H9 (cell line): ENCODE measurements at regions not wholly inside any gene's neighbourhood (a gene's known extent, or its start where the extent isn't known, plus 50 kb on each side); places are given as distances from the start of the nearest gene placed in this dataset.

Experiments used
- DNase-seq: peaks from one replicate; pipeline ENCODE4 v3.0.0-alpha.2; 2017
- H2AFZ ChIP-seq: one replicate; pipeline ENCODE4 v1.6.1; 2013; ENCODE audit warnings: mild to moderate bottlenecking, low read length, control low read depth, moderate library complexity
- H2AK5ac ChIP-seq: 2 replicates; pipeline ENCODE4 v1.6.1; 2013; ENCODE audit warnings: low read length, control low read depth, mixed read lengths; ENCODE audit not compliant: insufficient read length
- H2BK120ac ChIP-seq: one replicate; pipeline ENCODE4 v1.6.1; 2013; ENCODE audit warnings: low read depth, mild to moderate bottlenecking, low read length, control low read depth, inconsistent platforms; ENCODE audit not compliant: poor library complexity, severe bottlenecking
- H2BK12ac ChIP-seq: 2 replicates; pipeline ENCODE4 v1.6.1; 2013; ENCODE audit warnings: low read length, control low read depth, mixed read lengths, low read depth; ENCODE audit not compliant: insufficient read length
- H2BK15ac ChIP-seq: 2 replicates; pipeline ENCODE4 v1.6.1; 2013; ENCODE audit warnings: low read depth, low read length, control low read depth
- H2BK20ac ChIP-seq: one replicate; pipeline ENCODE4 v1.6.1; 2013; ENCODE audit warnings: low read depth, mild to moderate bottlenecking, low read length, control low read depth, inconsistent platforms; ENCODE audit not compliant: poor library complexity, severe bottlenecking
- H2BK5ac ChIP-seq: 2 replicates; pipeline ENCODE4 v1.6.1; 2013; ENCODE audit warnings: low read length, control low read depth, mixed read lengths; ENCODE audit not compliant: insufficient read length
- H3K14ac ChIP-seq: 2 replicates; pipeline ENCODE4 v1.6.1; 2013; ENCODE audit warnings: low read length, control low read depth; ENCODE audit not compliant: insufficient read depth
- H3K18ac ChIP-seq: 2 replicates; pipeline ENCODE4 v1.6.1; 2013; ENCODE audit warnings: low read depth, mild to moderate bottlenecking, mixed read lengths, low read length, control low read depth; ENCODE audit not compliant: insufficient read length
- H3K23ac ChIP-seq: 2 replicates; pipeline ENCODE4 v1.6.1; 2013; ENCODE audit warnings: low read length, control low read depth, mixed read lengths, low read depth; ENCODE audit not compliant: insufficient read length
- H3K23me2 ChIP-seq: 2 replicates; pipeline ENCODE4 v1.6.1; 2013; ENCODE audit warnings: low read depth, mild to moderate bottlenecking, mixed read lengths, low read length, control low read depth; ENCODE audit not compliant: insufficient read length, poor library complexity, severe bottlenecking
- H3K27ac ChIP-seq: 2 replicates; pipeline ENCODE4 v1.5.1; 2013; ENCODE audit warnings: low read length, control low read depth, mixed read lengths, low read depth; ENCODE audit not compliant: insufficient read length
- H3K27me3 ChIP-seq: 2 replicates; pipeline ENCODE4 v1.6.1; 2013; ENCODE audit warnings: low read length, control low read depth, inconsistent platforms; ENCODE audit not compliant: insufficient read depth
- H3K4ac ChIP-seq: 2 replicates; pipeline ENCODE4 v1.6.1; 2013; ENCODE audit warnings: low read depth, mild to moderate bottlenecking, control low read depth, inconsistent platforms, low read length, moderate library complexity
- H3K4me1 ChIP-seq: 2 replicates; pipeline ENCODE4 v1.6.1; 2013; ENCODE audit warnings: low read length, control low read depth, inconsistent platforms; ENCODE audit not compliant: insufficient read depth
- H3K4me2 ChIP-seq: 2 replicates; pipeline ENCODE4 v1.6.1; 2013; ENCODE audit warnings: low read length, control low read depth, mixed read lengths; ENCODE audit not compliant: insufficient read length, insufficient read depth
- H3K56ac ChIP-seq: 2 replicates; pipeline ENCODE4 v1.6.1; 2013; ENCODE audit warnings: low read depth, mild to moderate bottlenecking, mixed read lengths, low read length, control low read depth; ENCODE audit not compliant: insufficient read length
- H3K79me1 ChIP-seq: 2 replicates; pipeline ENCODE4 v1.6.1; 2013; ENCODE audit warnings: low read depth, mild to moderate bottlenecking, moderate library complexity, low read length, control low read depth, inconsistent platforms; ENCODE audit not compliant: insufficient read depth, poor library complexity, severe bottlenecking
- H3K79me2 ChIP-seq: 2 replicates; pipeline ENCODE4 v1.6.1; 2013; ENCODE audit warnings: low read length, control low read depth, inconsistent platforms; ENCODE audit not compliant: insufficient read depth
- H3K9ac ChIP-seq: 2 replicates; pipeline ENCODE4 v1.6.1; 2013; ENCODE audit warnings: low read length, control low read depth, mixed read lengths; ENCODE audit not compliant: insufficient read length; ENCODE audit errors: extremely low read depth
- H3K9me3 ChIP-seq: one replicate; pipeline ENCODE4 v1.6.1; 2013; ENCODE audit warnings: low read depth, low read length, inconsistent platforms; ENCODE audit not compliant: control insufficient read depth
- H3T11ph ChIP-seq: one replicate; pipeline ENCODE4 v1.6.1; 2013; ENCODE audit warnings: mild to moderate bottlenecking, low read length, control low read depth, inconsistent platforms
- H4K20me1 ChIP-seq: one replicate; pipeline ENCODE4 v1.6.1; 2013; ENCODE audit not compliant: control insufficient read depth, insufficient read length, insufficient read depth
- H4K5ac ChIP-seq: 2 replicates; pipeline ENCODE4 v1.6.1; 2013; ENCODE audit warnings: low read depth, mild to moderate bottlenecking, mixed read lengths, low read length, control low read depth; ENCODE audit not compliant: insufficient read length
- H4K8ac ChIP-seq: replicated peaks from 2 replicates; pipeline ENCODE4 v1.6.1; 2013; ENCODE audit warnings: low read length, control low read depth, mixed read lengths, low read depth; ENCODE audit not compliant: insufficient read length
- H4K91ac ChIP-seq: 2 replicates; pipeline ENCODE4 v1.6.1; 2013; ENCODE audit warnings: low read depth, mild to moderate bottlenecking, moderate library complexity, mixed read lengths, low read length, control low read depth; ENCODE audit not compliant: insufficient read length
- H3K27ac Mint-ChIP-seq, 3 experiments: 2 replicates in 2 of 3; 3 replicates in 1 of 3; pipeline ENCODE4 v1.8.0; 2020 to 2021; ENCODE audit warnings: mixed read lengths in 3 of 3, mild to moderate bottlenecking in 1 of 3, moderate library complexity in 1 of 3
- H3K27me3 Mint-ChIP-seq: 2 replicates; pipeline ENCODE4 v1.8.0; 2021; ENCODE audit warnings: low read depth, mild to moderate bottlenecking, moderate library complexity, mixed read lengths
- H3K36me3 Mint-ChIP-seq, 3 experiments: 2 replicates in 2 of 3; 3 replicates in 1 of 3; pipeline ENCODE4 v1.8.0; 2020 to 2021; ENCODE audit warnings: low read depth in 3 of 3, mixed read lengths in 3 of 3; ENCODE audit not compliant: insufficient read depth in 1 of 3
- H3K4me1 Mint-ChIP-seq, 2 experiments: 2 replicates each; pipeline ENCODE4 v1.8.0; 2020; ENCODE audit warnings: mixed read lengths in 2 of 2
- H3K4me3 Mint-ChIP-seq, 2 experiments: 2 replicates in 1 of 2; 3 replicates in 1 of 2; pipeline ENCODE4 v1.8.0; 2020 to 2021; ENCODE audit warnings: mild to moderate bottlenecking in 2 of 2, mixed read lengths in 2 of 2, moderate library complexity in 1 of 2
- H3K9me3 Mint-ChIP-seq, 2 experiments: 2 replicates in 1 of 2; 3 replicates in 1 of 2; pipeline ENCODE4 v1.8.0; 2020; ENCODE audit warnings: mild to moderate bottlenecking in 2 of 2, mixed read lengths in 2 of 2, moderate library complexity in 1 of 2
- WGBS: extraction: QIAGEN DNeasy Blood & Tissue Kit; methylation state at CpG from one replicate; pipeline ENCODE4 v1.1.7; 2013; ENCODE audit warnings: missing lambda C conversion rate, low lambda C conversion rate, mixed read lengths; ENCODE audit not compliant: insufficient read length; ENCODE audit errors: extremely low coverage; 5-methylcytosine and 5-hydroxymethylcytosine counted together
- TF ChIP-seq, protein P1 (sequence below): fragments of 200-600 bp; sonication (generic); conservative IDR thresholded peaks from 3 replicates; pipeline ENCODE4 v1.8.0; 2021; ENCODE audit warnings: antibody characterized with exemption, mild to moderate bottlenecking

DNA sequence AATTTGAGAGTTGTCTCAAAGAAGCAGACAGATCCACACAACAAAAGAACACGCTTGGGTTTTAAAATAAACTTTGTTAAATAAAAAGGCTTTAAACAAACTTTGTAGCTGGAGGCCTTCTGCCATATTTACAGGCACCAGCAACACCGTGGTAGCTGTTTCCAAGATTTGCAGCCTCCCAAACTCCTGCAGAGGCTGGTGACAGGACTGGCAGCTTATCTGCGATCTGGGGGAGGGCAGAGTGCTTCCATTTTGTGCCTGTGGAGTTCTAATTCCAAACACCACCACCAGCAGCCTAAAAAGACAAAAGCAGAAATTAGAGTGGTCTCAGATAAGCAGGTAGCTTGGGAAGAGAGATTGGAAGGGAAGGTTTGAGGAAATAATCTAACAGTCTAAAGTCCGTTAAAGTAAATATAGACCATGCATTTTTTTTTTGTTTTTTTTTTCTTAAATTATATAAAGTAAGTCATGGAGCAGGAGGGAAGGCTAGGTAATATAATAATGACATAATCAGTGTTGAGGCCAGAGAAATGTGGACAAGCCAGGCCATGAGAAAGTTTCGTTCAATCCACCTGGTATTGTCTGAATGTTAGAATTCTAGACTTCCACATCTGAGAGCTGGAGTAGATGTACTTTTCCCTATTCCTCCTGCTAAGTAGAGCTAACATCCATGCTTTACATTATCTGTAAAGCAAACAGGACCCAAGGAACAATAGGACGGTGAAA, 69.6 kb upstream of the TMEM132D start:
- Histone ChIP-seq H2BK5ac (no peak overlapping the region), H3K79me2 (no peaks in the 10 kb centered on the region), H3K9ac (no peak overlapping the region), H2BK15ac (no peak overlapping the region), H3K4me1 (no peaks in the 10 kb centered on the region), H3T11ph (no peak overlapping the region), H3K23me2 (no peaks in the 10 kb centered on the region), H3K4ac (no peak overlapping the region), H4K5ac (no peak overlapping the region), H3K79me1 (no peaks in the 10 kb centered on the region), H3K18ac (no peak overlapping the region), H2BK120ac (no peak overlapping the region), H2BK12ac (no peak overlapping the region), H3K23ac (no peak overlapping the region), H3K27ac (no peak overlapping the region), H2AK5ac (no peak overlapping the region), H3K9me3 (no peaks in the 10 kb centered on the region), H2BK20ac (no peak overlapping the region), H3K4me2 (no peak overlapping the region), H3K14ac (no peak overlapping the region), H4K91ac (no peak overlapping the region), H3K56ac (no peak overlapping the region), H2AFZ (no peak overlapping the region), H4K20me1 (no peaks in the 10 kb centered on the region), H3K27me3 (no peaks in the 10 kb centered on the region), H4K8ac (no peak overlapping the region)
- Mint-ChIP-seq H3K27ac (no peak overlapping the region), H3K36me3 (no peaks in the 10 kb centered on the region), H3K4me1 (peaks cover 0 to 5% of the 10 kb centered on the region in 2 experiments; a peak in 3 of 4 replicates), H3K27me3 (peaks cover 60% of the 10 kb centered on the region), H3K4me3 (no peak overlapping the region), H3K9me3 (no peaks in the 10 kb centered on the region)
- TF ChIP-seq, protein P1, sequence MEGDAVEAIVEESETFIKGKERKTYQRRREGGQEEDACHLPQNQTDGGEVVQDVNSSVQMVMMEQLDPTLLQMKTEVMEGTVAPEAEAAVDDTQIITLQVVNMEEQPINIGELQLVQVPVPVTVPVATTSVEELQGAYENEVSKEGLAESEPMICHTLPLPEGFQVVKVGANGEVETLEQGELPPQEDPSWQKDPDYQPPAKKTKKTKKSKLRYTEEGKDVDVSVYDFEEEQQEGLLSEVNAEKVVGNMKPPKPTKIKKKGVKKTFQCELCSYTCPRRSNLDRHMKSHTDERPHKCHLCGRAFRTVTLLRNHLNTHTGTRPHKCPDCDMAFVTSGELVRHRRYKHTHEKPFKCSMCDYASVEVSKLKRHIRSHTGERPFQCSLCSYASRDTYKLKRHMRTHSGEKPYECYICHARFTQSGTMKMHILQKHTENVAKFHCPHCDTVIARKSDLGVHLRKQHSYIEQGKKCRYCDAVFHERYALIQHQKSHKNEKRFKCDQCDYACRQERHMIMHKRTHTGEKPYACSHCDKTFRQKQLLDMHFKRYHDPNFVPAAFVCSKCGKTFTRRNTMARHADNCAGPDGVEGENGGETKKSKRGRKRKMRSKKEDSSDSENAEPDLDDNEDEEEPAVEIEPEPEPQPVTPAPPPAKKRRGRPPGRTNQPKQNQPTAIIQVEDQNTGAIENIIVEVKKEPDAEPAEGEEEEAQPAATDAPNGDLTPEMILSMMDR, result no peak
- DNase-seq, result no peak
- no CpG with 5 or more reads among the region's 6 CpGs for WGBS
